ENCODE measurements at regions not wholly inside any gene's neighbourhood (a gene's known extent, or its start where the extent isn't known, plus 50 kb on each side); places are given as distances from the start of the nearest gene placed in this dataset.

DNA sequence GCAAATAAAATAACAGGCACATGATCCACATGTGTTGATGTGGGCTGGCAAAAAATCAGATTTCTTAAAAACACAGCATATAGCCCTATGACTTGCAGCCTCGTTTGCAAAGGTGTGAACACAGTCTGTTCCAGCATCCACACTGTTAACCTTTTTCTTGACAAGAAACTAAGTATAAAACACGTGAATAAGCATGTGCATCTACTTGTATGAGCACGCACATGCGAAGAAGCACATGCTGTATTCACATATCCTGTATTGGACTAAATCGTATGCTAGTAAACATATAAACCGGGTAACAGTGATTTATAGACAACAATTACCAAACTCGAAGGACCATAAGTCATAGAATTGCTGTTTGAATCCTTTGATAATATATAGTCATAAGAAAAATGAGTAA lies 218.7 kb downstream of the HDGFL1 start:
- DNase-seq (ENCODE audit: low read depth): no peak
- TF ChIP-seq, protein P1, sequence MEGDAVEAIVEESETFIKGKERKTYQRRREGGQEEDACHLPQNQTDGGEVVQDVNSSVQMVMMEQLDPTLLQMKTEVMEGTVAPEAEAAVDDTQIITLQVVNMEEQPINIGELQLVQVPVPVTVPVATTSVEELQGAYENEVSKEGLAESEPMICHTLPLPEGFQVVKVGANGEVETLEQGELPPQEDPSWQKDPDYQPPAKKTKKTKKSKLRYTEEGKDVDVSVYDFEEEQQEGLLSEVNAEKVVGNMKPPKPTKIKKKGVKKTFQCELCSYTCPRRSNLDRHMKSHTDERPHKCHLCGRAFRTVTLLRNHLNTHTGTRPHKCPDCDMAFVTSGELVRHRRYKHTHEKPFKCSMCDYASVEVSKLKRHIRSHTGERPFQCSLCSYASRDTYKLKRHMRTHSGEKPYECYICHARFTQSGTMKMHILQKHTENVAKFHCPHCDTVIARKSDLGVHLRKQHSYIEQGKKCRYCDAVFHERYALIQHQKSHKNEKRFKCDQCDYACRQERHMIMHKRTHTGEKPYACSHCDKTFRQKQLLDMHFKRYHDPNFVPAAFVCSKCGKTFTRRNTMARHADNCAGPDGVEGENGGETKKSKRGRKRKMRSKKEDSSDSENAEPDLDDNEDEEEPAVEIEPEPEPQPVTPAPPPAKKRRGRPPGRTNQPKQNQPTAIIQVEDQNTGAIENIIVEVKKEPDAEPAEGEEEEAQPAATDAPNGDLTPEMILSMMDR (conservative IDR thresholded peaks at IDR 0.05; ENCODE audit: low read depth, low read length): no peak

DNA sequence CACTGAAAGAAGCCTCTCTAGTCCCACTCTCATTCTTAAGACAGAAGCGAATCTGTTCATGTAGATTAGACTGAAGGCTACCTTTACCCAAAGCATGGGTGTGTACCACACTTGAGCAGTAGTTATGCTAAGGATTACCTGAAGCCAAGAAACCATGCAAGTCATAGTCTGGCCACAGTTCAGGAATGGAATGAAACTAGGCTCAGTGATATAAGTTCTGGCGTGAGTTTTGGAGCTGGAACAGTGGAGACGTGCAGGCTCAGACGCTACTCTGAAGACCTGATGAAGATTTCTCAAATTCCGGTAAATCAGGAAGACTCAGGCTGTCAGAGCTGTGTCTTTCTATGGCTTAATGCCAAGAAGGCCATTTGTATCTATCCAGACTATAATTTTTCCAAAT lies 219.9 kb downstream of the HDGFL1 start:
- TF ChIP-seq, protein P1 (conservative IDR thresholded peaks at IDR 0.05; ENCODE audit: low read depth, low read length): no peak
- DNase-seq (ENCODE audit: low read depth): no peak
- no peak overlapping the region for H3K4me3 ChIP-seq (ENCODE audit: low read depth, low read length)

More for the DNA sequence above, 218.7 kb downstream of the HDGFL1 start:
- no peak overlapping the region for H3K4me3 ChIP-seq (ENCODE audit: low read depth, low read length)

DNA sequence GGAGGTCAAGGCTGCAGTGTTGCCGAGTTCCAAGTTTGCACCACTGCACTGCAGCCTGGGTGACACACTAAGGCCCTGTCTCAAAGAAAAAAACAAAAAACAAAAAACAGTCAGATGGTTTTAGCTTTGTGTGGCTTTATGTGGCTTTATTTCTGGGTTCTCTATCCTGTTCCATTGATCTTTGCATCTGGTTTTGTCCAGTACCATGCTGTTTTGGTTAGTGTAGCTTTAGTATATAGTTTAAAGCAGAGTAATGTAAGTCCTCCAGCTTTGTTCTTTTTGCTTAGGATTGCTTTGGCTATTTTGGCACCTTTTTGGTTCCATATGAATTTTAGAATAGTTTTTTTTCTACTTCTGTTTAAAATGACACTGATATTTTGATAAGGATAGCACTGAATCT lies 225.5 kb downstream of the HDGFL1 start:
- DNase-seq (ENCODE audit: low read depth): no peak

DNA sequence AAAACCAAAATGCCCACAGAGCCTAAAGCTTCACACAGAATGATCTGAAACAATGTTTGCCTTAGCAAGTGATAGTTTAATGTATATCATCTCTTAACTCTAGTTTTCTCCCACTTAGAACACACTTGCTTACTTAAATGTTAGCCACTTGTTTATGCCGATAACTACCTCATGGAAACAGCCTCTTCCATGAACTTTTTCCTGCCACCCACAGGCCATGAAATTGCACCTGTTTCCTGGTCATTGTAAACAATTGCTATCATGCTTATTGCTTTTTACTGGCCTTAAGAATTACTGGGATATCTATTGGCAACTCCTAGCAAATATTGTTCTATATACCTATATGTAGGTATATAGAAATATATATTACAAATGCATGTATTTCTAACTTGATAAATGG lies 231.1 kb downstream of the HDGFL1 start:
- no peak overlapping the region for H3K4me3 ChIP-seq (ENCODE audit: low read depth, low read length)
- TF ChIP-seq, protein P1 (conservative IDR thresholded peaks at IDR 0.05; ENCODE audit: low read depth, low read length): no peak
- no peak for DNase-seq (ENCODE audit: low read depth)

More for the DNA sequence above, 225.5 kb downstream of the HDGFL1 start:
- no peak overlapping the region for H3K4me3 ChIP-seq (ENCODE audit: low read depth, low read length)
- TF ChIP-seq, protein P1 (conservative IDR thresholded peaks at IDR 0.05; ENCODE audit: low read depth, low read length): no peak

DNA sequence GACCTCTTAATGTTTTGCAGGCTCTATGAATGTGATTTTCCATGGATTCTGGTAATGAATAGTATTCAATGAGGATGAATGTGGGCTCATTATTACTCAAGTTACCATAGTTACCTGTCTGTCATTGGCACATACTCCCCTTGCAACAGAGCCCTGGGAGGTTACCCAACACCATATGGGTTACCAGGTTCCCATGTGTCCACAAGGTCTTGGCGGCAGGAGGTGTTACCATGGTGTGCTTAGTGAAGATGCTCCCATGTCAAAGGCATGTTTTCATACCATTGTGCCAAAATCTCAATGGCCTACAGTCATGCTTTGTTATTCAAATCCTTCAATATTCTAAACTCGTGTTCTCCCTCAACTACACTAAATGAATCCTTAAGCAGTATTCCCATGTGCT lies 232.5 kb downstream of the HDGFL1 start:
- no peak for DNase-seq (ENCODE audit: low read depth)
- TF ChIP-seq, protein P1 (conservative IDR thresholded peaks at IDR 0.05; ENCODE audit: low read depth, low read length): no peak
- no peak overlapping the region for H3K4me3 ChIP-seq (ENCODE audit: low read depth, low read length)

DNA sequence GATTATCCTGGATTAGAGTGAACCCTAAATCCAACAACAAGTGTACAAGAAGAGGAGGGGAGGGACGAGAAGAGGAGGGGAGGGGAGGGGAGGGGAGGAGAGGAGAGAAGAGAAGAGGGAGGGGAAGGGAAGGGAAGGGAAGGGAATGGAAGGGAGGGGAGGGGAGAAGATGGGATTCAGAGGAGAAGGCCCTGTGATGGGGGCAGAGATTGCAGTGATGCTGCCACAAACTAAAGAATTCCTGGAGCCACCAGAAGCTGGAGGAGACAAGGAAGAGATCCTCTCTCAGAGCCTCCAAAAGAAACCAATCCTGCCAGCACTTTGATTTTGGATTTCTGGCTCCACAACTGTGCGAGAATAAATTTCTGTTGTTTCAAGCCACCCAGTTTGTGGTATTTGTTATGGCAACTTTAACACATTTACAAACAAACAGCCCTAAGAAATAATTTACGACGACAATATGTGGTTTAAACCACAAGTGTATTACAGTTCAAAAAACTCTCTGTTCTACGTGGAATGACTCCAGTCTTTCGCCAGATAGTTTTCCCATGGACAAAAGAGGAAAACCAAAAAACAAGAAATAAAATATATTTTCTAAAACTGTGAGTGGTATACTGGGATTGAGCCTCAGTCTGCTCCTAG lies 235.4 kb downstream of the HDGFL1 start:
- DNase-seq (ENCODE audit: low read depth): no peak
- no peak overlapping the region for H3K4me3 ChIP-seq (ENCODE audit: low read depth, low read length)
- TF ChIP-seq, protein P1 (conservative IDR thresholded peaks at IDR 0.05; ENCODE audit: low read depth, low read length): no peak

DNA sequence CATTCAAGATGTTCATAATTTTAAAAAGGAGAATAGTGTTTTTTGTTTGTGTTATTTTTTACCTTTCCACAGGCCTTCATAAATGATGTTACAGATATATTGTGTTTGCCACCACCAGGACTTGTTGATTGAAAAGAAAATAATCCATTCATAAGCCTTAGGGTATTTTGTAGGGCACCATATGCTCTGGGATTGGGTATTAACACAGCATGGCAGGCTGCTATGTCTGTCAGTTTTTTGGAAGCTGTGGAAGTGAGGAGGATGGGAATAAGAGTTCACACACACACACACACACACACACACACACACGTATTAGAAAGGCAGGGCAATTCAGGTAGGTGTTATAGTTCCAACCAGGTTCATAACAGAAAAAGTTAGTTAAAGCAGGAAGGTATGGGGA lies 237.9 kb downstream of the HDGFL1 start:
- H3K4me3 ChIP-seq (ENCODE audit: low read depth, low read length): no peak overlapping the region
- TF ChIP-seq, protein P1 (conservative IDR thresholded peaks at IDR 0.05; ENCODE audit: low read depth, low read length): no peak
- no peak for DNase-seq (ENCODE audit: low read depth)
